Endothelial cell of umbilical vein (primary cell): ENCODE measurements at regions not wholly inside any gene's neighbourhood (a gene's known extent, or its start where the extent isn't known, plus 50 kb on each side); places are given as distances from the start of the nearest gene placed in this dataset.

Source experiments
- BruUV-seq: library from RNA; stranded (reverse); fragments of 400-500 nt; replicated peaks from 2 replicates; lab custom pipeline; 2021; lab: Mats Ljungman, UMichigan
- CTCF ChIA-PET: fragments of 300-600, 350-600 bp; sonication (Branson Sonifier 250); formaldehyde crosslinking; loops from one replicate; lab custom pipeline; 2021; ENCODE audit warnings: antibody characterized with exemption, inconsistent platforms; lab: Charles Lee
- POLR2A ChIA-PET: fragments of 300-600, 350-600 bp; sonication (Branson Sonifier 250); formaldehyde crosslinking; loops from one replicate; lab custom pipeline; 2021; ENCODE audit warnings: antibody characterized with exemption, inconsistent platforms; lab: Charles Lee
- DNase-seq: peaks from one replicate; pipeline ENCODE4 v3.0.0-alpha.2; 2011; ENCODE audit warnings: low read depth, low spot score
- FAIRE-seq: peaks from 2 replicates; lab custom pipeline; 2011; peaks lifted over from hg19 to GRCh38; lab: Jason Lieb, UNC
- H2AFZ ChIP-seq: 2 replicates; pipeline ENCODE4 v1.6.0; 2012; ENCODE audit warnings: low read depth, low read length, control low read depth, inconsistent platforms
- H3K27ac ChIP-seq: 2 replicates; pipeline ENCODE4 v1.5.1; 2011; ENCODE audit warnings: low read depth, mild to moderate bottlenecking, control low read depth, low read length, moderate library complexity; ENCODE audit not compliant: insufficient read depth
- H3K27me3 ChIP-seq, 2 experiments: 2 replicates each; pipeline versions ENCODE4 v1.6.0 to v1.6.1; 2011; ENCODE audit warnings: low read length in 2 of 2, mixed read lengths in 1 of 2; ENCODE audit not compliant: control insufficient read depth in 2 of 2, insufficient read depth in 2 of 2
- H3K36me3 ChIP-seq, 2 experiments: 2 replicates in 1 of 2; 3 replicates in 1 of 2; pipeline ENCODE4 v1.5.1; 2011; ENCODE audit warnings: low read length in 2 of 2, mild to moderate bottlenecking in 1 of 2, moderate library complexity in 1 of 2; ENCODE audit not compliant: control insufficient read depth in 2 of 2, insufficient read depth in 2 of 2; ENCODE audit errors: extremely low read depth in 1 of 2
- H3K4me1 ChIP-seq: 3 replicates; pipeline ENCODE4 v1.5.1; 2011; ENCODE audit warnings: mild to moderate bottlenecking, low read length; ENCODE audit not compliant: control insufficient read depth, insufficient read depth; ENCODE audit errors: extremely low read depth
- H3K4me2 ChIP-seq: 2 replicates; pipeline ENCODE4 v1.6.1; 2011; ENCODE audit warnings: low read length, control low read depth, mixed read lengths; ENCODE audit not compliant: insufficient read depth
- H3K4me3 ChIP-seq, 3 experiments: fragments of 200-600 bp in 1 of 3; sonication (generic), shearing (Covaris generic) in 1 of 3; replicated peaks in 1 of 3; 2 replicates each; pipeline ENCODE4 v1.5.1; 2011 to 2016; ENCODE audit warnings: control low read depth in 3 of 3, low read length in 3 of 3, mild to moderate bottlenecking in 2 of 3, inconsistent platforms in 1 of 3, low read depth in 1 of 3, moderate library complexity in 1 of 3; ENCODE audit not compliant: insufficient read depth in 1 of 3
- H3K79me2 ChIP-seq: 2 replicates; pipeline ENCODE4 v1.6.0; 2012; ENCODE audit warnings: low read length, inconsistent platforms; ENCODE audit not compliant: control insufficient read depth, insufficient read depth
- H3K9ac ChIP-seq: replicated peaks from 2 replicates; pipeline ENCODE3; 2011; ENCODE audit warnings: low read length, control low read depth; ENCODE audit not compliant: insufficient read depth; ENCODE audit errors: extremely low read depth
- H3K9me1 ChIP-seq: replicated peaks from 3 replicates; pipeline ENCODE4 v1.6.0; 2011; ENCODE audit warnings: mild to moderate bottlenecking, low read length; ENCODE audit not compliant: control insufficient read depth, insufficient read depth; ENCODE audit errors: extremely low read depth
- H3K9me3 ChIP-seq: replicated peaks from 2 replicates; pipeline ENCODE4 v1.5.1; 2012; ENCODE audit warnings: low read length, inconsistent platforms; ENCODE audit not compliant: control insufficient read depth, insufficient read depth
- H4K20me1 ChIP-seq: replicated peaks from 2 replicates; pipeline ENCODE3; 2011; ENCODE audit warnings: mild to moderate bottlenecking, low read length; ENCODE audit not compliant: control insufficient read depth, insufficient read depth; ENCODE audit errors: extremely low read depth
- EZH2 ChIP-seq: IDR thresholded peaks from 2 replicates; pipeline ENCODE4 v1.6.1; 2012; ENCODE audit warnings: borderline replicate concordance, low read depth, mild to moderate bottlenecking, moderate library complexity, low read length, inconsistent platforms; ENCODE audit not compliant: severe bottlenecking
- FOS ChIP-seq: IDR thresholded peaks from 2 replicates; pipeline ENCODE4 v1.6.1; 2011; ENCODE audit warnings: mild to moderate bottlenecking, low read length, moderate library complexity, borderline replicate concordance; ENCODE audit not compliant: insufficient read depth
- GATA2 ChIP-seq: IDR thresholded peaks from 2 replicates; pipeline ENCODE4 v1.7.0; 2011; ENCODE audit warnings: low read depth, mild to moderate bottlenecking, moderate library complexity, mixed read lengths, low read length; ENCODE audit not compliant: insufficient read length, insufficient read depth
- JUN ChIP-seq: IDR thresholded peaks from 2 replicates; pipeline ENCODE4 v1.6.1; 2011; ENCODE audit warnings: borderline replicate concordance, low read depth; ENCODE audit not compliant: insufficient read length, insufficient read depth
- MYC ChIP-seq: IDR thresholded peaks from one replicate; pipeline ENCODE4 v1.6.1; 2011; ENCODE audit warnings: mild to moderate bottlenecking, low read depth, low read length
- POLR2A ChIP-seq: IDR thresholded peaks from 2 replicates; pipeline ENCODE4 v1.6.1; 2012; ENCODE audit warnings: low read depth, mild to moderate bottlenecking, control low read depth, low read length
- POLR2AphosphoS5 ChIP-seq: IDR thresholded peaks from 2 replicates; pipeline ENCODE4 v1.6.1; 2012; ENCODE audit warnings: low read depth, mild to moderate bottlenecking, control low read depth, low read length, moderate library complexity; ENCODE audit not compliant: insufficient read depth
- dilution Hi-C: fragments of 300-500 bp; cut with MboI; formaldehyde crosslinking; loops from one replicate; pipeline ENCODE4 v1.15.0; 2019; ENCODE audit warnings: low sequenced_read_pairs; ENCODE audit not compliant: extremely low pct_ligation_motif_present
- intact Hi-C: fragments of 100-400 bp; cut with micrococcal nuclease; formaldehyde crosslinking; loops from one replicate; pipeline ENCODE4 v1.10.0; 2022
- TF ChIP-seq, protein P1 (sequence below): IDR thresholded peaks from 2 replicates; pipeline ENCODE4 v1.6.1; 2011; ENCODE audit not compliant: insufficient read depth, insufficient read length
- TF ChIP-seq, protein P2 (sequence below), 2 donors: IDR thresholded peaks; 1 replicate in 1 of 2; 2 replicates in 1 of 2; pipeline ENCODE4 v1.5.1; 2011; ENCODE audit warnings: low read length in 2 of 2, mild to moderate bottlenecking in 2 of 2, moderate library complexity in 2 of 2, control low read depth in 1 of 2, inconsistent platforms in 1 of 2, low read depth in 1 of 2; ENCODE audit not compliant: insufficient read depth in 1 of 2; ENCODE audit errors: extremely low read depth in 1 of 2

DNA sequence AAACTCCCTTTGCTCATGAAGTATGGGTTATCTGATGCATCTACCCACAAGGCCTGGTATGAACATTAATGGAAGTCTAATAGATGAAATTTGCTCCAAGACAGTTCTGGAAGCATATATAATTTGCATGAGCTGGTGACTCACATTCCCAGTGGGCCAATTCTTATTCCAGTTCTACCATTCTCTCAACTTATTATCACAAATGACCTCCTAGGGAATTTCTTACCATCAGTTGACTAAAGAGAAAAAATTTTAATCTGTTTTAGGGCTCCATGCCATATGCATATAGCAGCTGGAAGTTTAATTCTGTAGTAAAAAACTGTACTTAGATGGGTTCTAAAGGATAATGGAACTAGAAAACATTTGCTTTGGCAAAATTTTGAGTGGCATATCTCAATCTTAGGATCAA lies 165.2 kb upstream of the COL3A1 start:
- dilution Hi-C loops = no loop called here
- Histone ChIP-seq H4K20me1 (no peaks in the 10 kb centered on the region), H3K4me2 (no peak overlapping the region), H2AFZ (no peak overlapping the region), H3K79me2 (no peaks in the 10 kb centered on the region), H3K36me3 (no peaks in the 10 kb centered on the region), H3K4me1 (no peaks in the 10 kb centered on the region), H3K9ac (no peak overlapping the region), H3K9me1 (no peaks in the 10 kb centered on the region), H3K9me3 (no peaks in the 10 kb centered on the region), H3K4me3 (no peak overlapping the region), H3K27me3 (no peaks in the 10 kb centered on the region), H3K27ac (no peak overlapping the region)
- TF ChIP-seq GATA2 (no peak), POLR2AphosphoS5 (no peak)
- BruUV-seq = no TSS peak
- ChIA-PET POLR2A (no interaction called here), CTCF (no interaction called here)
- FAIRE-seq (no peak), DNase-seq (no peak)
- intact Hi-C loops = no loop called here

DNA sequence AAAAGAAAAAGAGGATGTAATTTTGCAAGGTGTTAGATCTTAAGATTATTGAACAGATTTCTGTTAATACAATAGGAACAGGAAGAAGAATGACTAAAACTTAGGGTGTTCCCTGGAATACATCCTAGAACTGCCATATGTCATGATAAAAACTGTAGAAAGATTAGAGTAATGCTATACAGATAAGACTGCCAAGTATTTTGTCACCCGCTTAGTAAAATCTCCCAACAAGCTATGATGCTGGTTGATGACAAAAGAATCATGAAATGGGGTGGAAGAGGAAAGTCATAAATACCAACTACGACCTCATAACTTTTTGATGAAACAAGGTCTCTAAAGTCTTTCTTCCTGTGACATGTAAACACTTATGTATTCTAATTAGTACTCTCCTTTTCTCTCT lies 163.6 kb upstream of the COL3A1 start:
- H3K9me1 ChIP-seq = no peaks in the 10 kb centered on the region
- dilution Hi-C loops = no loop called here
- intact Hi-C loops = no loop called here
- CTCF ChIA-PET = interaction anchor here (1.0 kb wide), 1 partner anchor 168 kb away, joined by 3 read pairs; no protein-coding TSS in a partner anchor
- TF ChIP-seq POLR2A = no peak
- TF ChIP-seq GATA2 = no peak
- no peak for TF ChIP-seq JUN
- no peak for TF ChIP-seq POLR2AphosphoS5
- TF ChIP-seq MYC = no peak
- TF ChIP-seq, protein P1, sequence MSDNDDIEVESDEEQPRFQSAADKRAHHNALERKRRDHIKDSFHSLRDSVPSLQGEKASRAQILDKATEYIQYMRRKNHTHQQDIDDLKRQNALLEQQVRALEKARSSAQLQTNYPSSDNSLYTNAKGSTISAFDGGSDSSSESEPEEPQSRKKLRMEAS = no peak
- TF ChIP-seq FOS = no peak
- TF ChIP-seq, protein P2, sequence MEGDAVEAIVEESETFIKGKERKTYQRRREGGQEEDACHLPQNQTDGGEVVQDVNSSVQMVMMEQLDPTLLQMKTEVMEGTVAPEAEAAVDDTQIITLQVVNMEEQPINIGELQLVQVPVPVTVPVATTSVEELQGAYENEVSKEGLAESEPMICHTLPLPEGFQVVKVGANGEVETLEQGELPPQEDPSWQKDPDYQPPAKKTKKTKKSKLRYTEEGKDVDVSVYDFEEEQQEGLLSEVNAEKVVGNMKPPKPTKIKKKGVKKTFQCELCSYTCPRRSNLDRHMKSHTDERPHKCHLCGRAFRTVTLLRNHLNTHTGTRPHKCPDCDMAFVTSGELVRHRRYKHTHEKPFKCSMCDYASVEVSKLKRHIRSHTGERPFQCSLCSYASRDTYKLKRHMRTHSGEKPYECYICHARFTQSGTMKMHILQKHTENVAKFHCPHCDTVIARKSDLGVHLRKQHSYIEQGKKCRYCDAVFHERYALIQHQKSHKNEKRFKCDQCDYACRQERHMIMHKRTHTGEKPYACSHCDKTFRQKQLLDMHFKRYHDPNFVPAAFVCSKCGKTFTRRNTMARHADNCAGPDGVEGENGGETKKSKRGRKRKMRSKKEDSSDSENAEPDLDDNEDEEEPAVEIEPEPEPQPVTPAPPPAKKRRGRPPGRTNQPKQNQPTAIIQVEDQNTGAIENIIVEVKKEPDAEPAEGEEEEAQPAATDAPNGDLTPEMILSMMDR (IDR thresholded peaks at IDR 0.05; ENCODE audit: extremely low read depth in 1 of 2, insufficient read depth in 1 of 2, low read depth in 1 of 2, low read length in 2 of 2) = no peak
- TF ChIP-seq EZH2 = no peak
- POLR2A ChIA-PET = no interaction called here
- no peaks in the 10 kb centered on the region for H3K36me3 ChIP-seq
- H3K4me3 ChIP-seq = no peak overlapping the region
- H3K4me1 ChIP-seq = no peaks in the 10 kb centered on the region
- no peaks in the 10 kb centered on the region for H3K79me2 ChIP-seq
- H3K27ac ChIP-seq = no peak overlapping the region
- no peaks in the 10 kb centered on the region for H3K9me3 ChIP-seq
- H3K9ac ChIP-seq = no peak overlapping the region
- FAIRE-seq = no peak
- no peak overlapping the region for H3K4me2 ChIP-seq
- H4K20me1 ChIP-seq = no peaks in the 10 kb centered on the region
- BruUV-seq = no TSS peak
- no peak overlapping the region for H2AFZ ChIP-seq
- H3K27me3 ChIP-seq = no peaks in the 10 kb centered on the region
- no peak for DNase-seq
